Thyroid gland (tissue), 4 donors: ENCODE measurements at regions not wholly inside any gene's neighbourhood (a gene's known extent, or its start where the extent isn't known, plus 50 kb on each side); places are given as distances from the start of the nearest gene placed in this dataset.

ENCODE experiments used
- POLR2A ChIP-seq, 2 donors: fragments of 450-650 bp; IDR thresholded peaks; one replicate each; pipeline ENCODE4 v1.6.1; 2017; ENCODE audit warnings: antibody characterized with exemption in 2 of 2, mild to moderate bottlenecking in 2 of 2, moderate library complexity in 1 of 2
- TF ChIP-seq, protein P1 (sequence below), 6 experiments: fragments of 200-600 bp in 3 of 6; fragments of 450-650 bp in 3 of 6; sonication (generic) in 3 of 6; IDR thresholded peaks; one replicate each; pipeline ENCODE4 v1.5.1; 2016 to 2019; ENCODE audit warnings: antibody characterized with exemption in 6 of 6, mild to moderate bottlenecking in 2 of 6, inconsistent platforms in 1 of 6, moderate library complexity in 1 of 6

DNA sequence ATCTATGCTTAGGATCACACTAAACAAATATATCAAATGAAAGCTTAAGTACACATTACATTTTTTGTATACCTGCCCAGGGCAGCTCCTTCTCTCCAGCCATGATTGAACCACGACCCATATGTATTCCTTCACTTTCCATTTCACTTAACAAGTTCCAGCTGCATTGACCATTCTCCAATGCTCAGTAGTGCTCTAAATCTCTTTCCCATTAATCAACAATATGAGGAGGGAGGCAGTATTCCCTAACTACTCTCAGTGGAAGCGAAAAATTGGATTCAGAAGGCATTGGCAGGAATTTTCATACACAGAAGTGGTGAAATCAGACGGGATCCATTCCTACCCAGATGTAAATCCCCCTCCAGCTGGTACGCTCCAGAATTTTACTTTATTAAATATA lies 372.0 kb upstream of the LUZP2 start:
- no peak for TF ChIP-seq POLR2A (IDR thresholded peaks at IDR 0.05)
- TF ChIP-seq, protein P1, sequence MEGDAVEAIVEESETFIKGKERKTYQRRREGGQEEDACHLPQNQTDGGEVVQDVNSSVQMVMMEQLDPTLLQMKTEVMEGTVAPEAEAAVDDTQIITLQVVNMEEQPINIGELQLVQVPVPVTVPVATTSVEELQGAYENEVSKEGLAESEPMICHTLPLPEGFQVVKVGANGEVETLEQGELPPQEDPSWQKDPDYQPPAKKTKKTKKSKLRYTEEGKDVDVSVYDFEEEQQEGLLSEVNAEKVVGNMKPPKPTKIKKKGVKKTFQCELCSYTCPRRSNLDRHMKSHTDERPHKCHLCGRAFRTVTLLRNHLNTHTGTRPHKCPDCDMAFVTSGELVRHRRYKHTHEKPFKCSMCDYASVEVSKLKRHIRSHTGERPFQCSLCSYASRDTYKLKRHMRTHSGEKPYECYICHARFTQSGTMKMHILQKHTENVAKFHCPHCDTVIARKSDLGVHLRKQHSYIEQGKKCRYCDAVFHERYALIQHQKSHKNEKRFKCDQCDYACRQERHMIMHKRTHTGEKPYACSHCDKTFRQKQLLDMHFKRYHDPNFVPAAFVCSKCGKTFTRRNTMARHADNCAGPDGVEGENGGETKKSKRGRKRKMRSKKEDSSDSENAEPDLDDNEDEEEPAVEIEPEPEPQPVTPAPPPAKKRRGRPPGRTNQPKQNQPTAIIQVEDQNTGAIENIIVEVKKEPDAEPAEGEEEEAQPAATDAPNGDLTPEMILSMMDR (IDR thresholded peaks at IDR 0.05), result no peak
